HFF-Myc (cell line): ENCODE measurements at regions not wholly inside any gene's neighbourhood (a gene's known extent, or its start where the extent isn't known, plus 50 kb on each side); places are given as distances from the start of the nearest gene placed in this dataset.

Source experiments
- DNase-seq: peaks from one replicate; pipeline ENCODE4 v3.0.0-alpha.2; 2011; ENCODE audit warnings: low read depth; ENCODE audit errors: extremely low read depth
- H3K4me3 ChIP-seq: replicated peaks from 2 replicates; pipeline ENCODE4 v1.5.1; 2011; ENCODE audit warnings: low read depth, mild to moderate bottlenecking, control low read depth, low read length
- CTCF ChIP-seq: IDR thresholded peaks from 2 replicates; pipeline ENCODE4 v1.5.1; 2012; ENCODE audit warnings: mild to moderate bottlenecking, low read depth, low read length, control low read depth; ENCODE audit errors: missing control alignments

DNA sequence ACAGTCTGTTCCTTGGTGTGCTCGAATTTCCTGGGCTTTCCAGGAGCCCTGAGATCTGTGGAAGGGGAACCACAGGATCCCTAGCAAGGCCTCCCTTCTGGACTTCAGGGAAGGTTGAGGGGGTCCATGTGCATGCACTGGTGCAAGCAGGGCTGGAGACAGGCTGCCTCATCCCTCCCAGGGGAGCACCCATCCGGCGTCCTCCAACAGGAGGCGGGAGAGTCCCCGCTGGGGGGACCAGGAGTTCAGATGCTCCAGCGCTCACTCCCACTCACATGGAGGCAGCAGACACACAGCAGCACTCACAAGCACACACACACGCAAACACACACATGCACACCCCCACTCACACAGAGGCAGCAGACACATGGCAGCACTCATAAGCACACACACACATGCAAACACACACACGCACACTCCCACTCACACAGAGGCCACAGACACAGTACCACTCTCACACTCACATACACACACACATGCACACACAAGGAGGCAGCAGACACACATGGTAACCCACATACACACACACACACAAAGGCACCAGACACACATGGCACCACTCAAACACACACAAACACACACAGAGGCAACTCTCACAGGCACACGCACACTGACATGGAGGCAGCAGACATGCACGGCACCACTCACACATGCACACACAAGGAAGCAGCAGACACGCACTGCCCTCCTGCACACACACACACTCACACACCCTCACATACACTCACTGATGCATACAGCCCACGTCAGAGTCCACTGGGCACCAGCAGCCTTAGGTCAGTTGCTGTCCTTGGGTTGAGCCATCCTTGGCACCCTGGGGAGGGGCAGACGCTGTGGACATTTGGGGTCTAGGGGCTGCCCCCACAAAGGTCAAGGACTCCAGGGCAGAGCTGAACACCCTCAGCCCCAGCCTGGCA is 247.0 kb upstream of the PPP2R2D start:
- TF ChIP-seq CTCF, result no peak
- H3K4me3 ChIP-seq, result no peak overlapping the region
- DNase-seq, result no peak

- no peak for DNase-seq
- no peak overlapping the region for H3K4me3 ChIP-seq
- no peak for TF ChIP-seq CTCF
These were observed 246.2 kb upstream of the PPP2R2D start for GRCh38 chr10:131654471-131655087.

DNA sequence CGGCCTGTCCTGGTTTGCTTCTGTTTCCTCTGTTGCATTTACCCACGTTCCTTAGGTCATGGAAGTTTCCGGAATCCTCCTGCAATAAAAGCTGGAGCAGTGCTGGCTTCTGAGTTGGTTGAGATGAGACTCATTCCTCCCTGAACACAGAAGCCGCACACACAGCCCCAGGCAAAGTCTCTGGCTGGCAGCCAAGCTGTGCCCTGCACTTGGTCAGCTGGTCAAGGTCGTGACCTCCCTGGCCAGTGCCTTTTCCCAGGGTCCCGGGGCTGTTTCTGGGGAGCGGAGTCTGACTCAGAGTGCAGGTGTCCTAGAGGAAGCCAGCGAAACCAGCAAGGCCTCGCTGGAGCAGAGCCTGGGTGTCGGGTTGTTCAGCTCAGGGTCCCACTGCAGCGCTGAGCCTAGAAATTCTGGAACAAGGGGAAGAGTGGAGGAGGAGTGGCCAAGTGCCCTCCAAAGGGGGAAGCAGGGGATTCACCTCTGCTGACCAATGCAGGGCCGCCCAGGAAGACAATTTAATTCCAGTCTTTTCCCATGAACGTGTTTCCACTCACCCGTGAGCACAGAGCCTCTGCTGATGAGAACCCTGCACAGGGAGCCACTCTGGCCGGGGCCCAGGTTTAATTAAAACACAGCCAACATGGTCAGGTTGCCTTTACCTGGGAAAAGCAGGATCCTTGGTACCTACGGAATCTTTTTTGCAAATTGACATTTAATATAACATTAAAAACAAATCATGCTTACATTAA is 245.5 kb upstream of the PPP2R2D start:
- no peak overlapping the region for H3K4me3 ChIP-seq
- DNase-seq, result no peak
- no peak for TF ChIP-seq CTCF

- TF ChIP-seq CTCF, result no peak
- H3K4me3 ChIP-seq, result no peak overlapping the region
- no peak for DNase-seq
These were observed 244.8 kb upstream of the PPP2R2D start for GRCh38 chr10:131656009-131656408.

DNA sequence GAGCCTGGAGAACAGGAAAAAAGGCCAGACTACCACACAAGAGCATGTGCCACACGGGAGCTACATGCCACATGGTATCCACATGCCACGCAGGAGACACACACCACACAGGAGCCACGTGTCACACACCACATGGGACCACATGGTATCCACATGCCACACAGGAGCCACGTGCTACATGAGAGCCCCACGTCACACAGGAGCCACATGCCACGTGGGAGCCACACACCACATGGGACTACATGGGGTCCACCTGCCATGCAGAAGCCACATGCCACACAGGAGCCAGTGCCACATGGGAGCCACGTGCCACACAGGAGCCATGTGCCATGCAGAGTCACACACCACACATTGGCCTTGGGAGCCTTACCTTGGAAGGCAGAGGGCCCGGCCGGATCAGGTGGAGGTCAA is 244.4 kb upstream of the PPP2R2D start:
- TF ChIP-seq CTCF, result no peak
- H3K4me3 ChIP-seq, result no peak overlapping the region
- DNase-seq, result no peak

GRCh38 chr10:131657318-131657984 is 243.4 kb upstream of the PPP2R2D start:
- no peak for TF ChIP-seq CTCF
- DNase-seq, result no peak
- no peak overlapping the region for H3K4me3 ChIP-seq
